GM21619 (cell line): ENCODE measurements at regions not wholly inside any gene's neighbourhood (a gene's known extent, or its start where the extent isn't known, plus 50 kb on each side); places are given as distances from the start of the nearest gene placed in this dataset.
"Not testable (repeated sequence)": the region's sequence is repeated elsewhere in the genome, so short reads cannot be mapped to it uniquely, and the experiment has no call there.

Experiments
- ATAC-seq: cut with Tn5 transposase; IDR thresholded peaks from one replicate; pipeline ENCODE4 v1.9.1; 2021; ENCODE audit not compliant: unreplicated experiment

DNA sequence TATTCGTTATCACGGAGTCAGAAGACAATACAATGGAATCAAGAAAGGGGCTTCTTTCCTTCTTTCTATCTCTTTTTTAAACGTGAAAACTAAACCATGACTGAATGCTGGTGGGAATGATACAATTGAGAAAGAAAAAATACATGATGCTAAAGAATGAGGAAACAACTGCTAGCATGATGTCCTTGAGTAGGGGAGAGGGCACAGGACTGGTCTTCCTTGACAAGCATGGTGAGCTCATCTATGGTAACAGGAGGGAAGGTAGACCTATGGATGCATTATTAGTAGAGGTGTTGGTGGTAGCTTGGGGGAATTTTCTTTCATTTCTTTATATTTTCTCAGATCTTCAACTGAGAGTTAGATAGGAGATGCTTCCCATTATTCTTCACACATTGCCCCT lies 88.9 kb upstream of the COL1A2 start:
- no peak for ATAC-seq

DNA sequence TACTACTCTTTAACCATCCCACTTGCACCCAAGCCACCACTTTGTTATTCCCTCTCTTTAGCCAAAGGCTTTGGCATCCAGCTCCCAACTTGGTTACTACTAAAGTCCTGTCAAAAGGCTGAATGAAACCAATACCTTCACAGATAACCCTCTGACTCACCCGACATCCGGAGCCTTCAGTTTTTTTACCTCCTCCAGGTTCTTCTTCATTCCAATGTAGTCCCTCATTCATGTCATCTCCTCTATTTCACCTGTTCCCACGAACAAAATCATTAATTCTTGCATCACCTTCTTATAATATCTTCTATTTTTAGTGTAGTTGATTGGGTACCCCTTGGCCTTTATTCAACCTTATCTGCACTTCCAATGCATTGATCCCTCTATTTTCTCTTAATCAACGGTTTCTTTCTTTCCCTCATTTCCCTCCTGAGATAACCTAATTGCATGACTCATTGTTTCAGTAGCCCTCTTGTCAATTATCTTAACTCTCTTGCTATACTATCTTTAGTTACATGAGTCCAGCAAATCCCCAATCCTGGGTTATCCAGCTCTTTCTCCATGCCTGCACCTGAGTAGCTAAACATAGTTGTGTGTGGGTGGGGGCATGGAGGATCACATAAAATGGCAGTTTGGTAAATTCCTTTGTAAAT lies 87.2 kb upstream of the COL1A2 start:
- no peak for ATAC-seq

DNA sequence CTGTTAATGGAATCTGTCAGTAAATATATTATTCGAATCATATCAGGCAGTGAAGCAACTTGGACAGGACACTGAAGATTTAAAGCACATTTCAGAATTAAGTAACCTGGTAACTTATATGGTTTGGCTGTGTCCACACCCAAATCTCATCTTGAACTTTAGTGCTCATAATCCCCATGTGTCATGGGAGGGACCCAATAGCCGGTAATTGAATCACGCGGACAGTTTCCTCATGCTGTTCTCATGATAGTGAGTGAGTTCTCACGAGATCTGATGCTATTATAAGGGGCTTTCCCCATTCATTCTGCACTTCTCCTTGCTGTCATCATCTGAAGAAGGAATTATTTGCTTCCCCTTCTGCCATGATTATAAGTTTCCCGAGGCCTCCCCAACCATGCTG lies 83.2 kb upstream of the COL1A2 start:
- no peak for ATAC-seq

DNA sequence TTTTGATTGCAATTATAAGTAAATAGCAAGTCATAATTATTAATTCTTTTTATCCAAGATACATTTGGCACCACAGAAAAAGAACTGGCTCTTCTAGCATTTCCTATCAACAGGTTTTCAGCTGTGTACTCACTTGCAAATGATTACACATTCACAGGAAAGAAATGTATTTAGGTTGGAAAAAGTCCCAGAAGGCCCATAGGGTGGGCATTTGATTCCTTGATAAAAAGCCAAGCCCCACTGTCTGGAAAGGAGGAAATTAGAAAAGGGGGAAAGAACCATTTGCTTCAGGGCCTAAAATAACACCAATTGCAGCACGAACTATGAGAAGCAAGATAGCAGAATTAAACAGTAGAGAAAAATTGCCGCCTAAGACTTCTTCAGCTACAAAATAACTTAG lies 80.8 kb upstream of the COL1A2 start:
- no peak for ATAC-seq

DNA sequence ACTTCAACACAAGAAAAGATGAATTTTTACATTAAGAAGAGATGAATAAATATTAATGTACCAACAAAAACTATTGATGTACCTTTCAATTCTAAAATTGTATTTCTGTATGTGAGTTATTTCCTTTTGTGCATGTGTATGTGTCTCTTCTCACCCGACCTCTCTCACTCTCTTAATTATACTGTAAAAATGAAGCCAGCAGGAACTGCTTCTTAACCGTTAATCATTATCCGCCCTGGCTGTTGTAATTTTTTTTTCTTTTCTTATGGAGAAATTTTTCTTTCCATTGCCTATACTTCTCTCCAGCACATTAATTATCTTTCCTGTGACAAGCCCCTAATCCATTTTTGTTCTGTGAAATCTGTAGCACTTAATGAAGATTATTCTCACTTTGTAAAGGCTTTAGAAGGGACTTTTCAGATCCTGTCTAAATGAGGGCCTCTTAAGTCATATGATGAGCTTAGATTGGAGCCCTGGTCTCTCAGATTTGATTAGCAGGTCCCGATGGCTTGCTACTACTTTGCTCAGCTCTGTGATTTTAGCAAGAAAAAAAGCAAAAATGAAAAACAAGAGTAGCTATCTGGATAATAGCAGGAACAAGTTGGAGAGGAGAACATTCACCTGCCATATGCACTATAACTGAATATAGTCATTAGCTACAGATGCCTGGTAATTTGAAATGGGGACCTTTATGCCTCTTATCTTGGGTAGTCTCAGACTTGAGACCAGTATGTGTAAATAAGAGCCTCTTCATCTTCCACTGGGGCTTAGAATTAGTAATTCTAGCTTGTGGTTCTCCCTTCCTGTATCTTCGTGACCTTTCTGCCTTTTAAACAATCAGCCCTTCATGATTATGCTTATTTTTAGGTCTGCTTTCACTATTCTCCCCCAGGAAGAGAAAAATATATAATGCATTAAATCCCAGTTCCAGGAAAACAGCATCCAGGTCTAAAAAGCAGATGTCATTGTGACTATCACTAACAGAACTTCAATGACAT lies 80.0 kb upstream of the COL1A2 start:
- no peak for ATAC-seq

DNA sequence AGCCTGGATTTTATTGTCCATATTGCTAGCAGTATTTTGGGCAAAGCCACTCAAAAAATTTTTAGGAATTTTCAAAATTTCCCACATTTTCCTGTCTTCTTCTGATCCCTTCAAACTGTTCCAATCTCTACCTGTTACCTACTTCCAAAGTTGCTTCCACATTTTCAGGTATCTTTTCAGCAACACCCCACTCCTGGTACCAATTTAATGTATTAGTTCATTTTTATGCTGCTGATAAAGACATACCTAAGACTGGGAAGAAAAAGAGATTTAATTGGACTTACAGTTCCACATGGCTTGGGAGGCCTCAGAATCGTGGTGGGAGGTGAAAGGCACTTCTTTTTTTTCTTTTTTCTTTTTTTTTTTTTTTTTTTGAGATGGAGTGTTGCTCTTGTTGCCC lies 73.6 kb upstream of the COL1A2 start:
- ATAC-seq = not testable (repeated sequence)

DNA sequence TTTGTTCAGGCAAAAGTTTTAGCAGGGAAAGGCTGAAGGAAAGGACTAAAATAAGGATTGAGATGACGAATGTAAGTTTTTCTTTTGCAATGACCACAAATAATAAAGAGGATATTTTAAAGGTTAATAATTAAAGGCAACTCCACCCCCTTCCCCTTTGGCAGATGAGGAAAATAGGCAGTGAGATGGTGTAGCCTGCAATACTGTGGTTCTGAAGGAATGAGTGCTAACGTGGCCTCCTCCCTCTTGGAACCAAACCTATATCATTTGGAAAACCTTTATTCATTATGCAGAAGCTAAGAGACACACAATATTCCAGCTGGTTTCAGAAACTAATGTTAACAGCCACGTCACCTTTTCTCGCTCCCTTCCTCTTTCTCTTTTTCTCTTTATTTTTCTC lies 70.9 kb upstream of the COL1A2 start:
- ATAC-seq = no peak

DNA sequence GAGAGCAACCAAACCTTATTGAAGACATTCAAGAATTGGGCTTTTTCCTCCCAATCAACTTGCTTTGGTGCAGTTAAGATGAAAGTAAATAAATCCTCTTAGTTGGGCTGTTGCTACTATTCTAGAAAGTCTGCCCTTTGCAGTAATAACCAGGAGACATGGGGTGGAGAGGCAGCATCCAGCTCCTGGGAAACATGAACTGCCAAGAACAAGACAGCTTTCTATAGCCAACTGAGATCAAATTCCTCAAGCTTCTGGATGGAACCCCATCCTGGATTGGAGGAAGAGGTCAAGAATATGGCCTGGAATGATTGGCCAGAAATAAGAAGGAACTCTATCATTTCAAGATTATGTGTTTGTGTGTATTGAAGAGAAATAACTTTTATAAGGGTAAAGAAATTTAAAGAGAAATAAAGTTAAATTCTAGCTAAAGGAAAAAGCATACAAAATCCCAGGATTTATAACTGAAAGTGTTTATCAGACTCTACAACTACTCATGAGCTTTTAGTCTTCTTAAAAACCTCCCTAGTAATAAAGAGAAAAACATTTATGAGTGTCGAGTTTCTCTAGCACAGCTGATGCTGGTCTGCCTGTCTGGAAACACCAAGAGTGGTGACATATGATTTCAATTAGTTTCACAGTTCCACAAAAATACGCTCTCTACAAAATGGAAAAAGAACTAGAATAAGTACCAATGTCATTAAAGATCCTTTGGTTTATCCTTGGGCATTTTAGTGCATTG lies 70.1 kb upstream of the COL1A2 start:
- no peak for ATAC-seq

DNA sequence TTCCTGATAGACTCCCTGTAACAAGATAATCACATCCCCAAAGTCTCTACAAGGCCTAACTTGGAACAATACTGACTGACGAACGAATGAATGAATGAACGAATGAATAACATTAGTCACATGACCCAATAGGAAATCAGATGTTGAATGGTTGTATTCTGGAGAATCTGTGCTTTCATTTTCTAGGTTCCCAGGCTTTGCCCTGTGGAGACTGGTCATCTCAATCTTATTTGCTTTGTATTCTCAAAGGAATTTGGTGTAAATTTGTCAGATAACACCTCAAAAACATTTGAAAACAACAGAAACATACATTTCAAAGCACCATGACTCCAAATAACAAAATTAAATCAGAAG lies 69.6 kb upstream of the COL1A2 start:
- ATAC-seq = no peak

DNA sequence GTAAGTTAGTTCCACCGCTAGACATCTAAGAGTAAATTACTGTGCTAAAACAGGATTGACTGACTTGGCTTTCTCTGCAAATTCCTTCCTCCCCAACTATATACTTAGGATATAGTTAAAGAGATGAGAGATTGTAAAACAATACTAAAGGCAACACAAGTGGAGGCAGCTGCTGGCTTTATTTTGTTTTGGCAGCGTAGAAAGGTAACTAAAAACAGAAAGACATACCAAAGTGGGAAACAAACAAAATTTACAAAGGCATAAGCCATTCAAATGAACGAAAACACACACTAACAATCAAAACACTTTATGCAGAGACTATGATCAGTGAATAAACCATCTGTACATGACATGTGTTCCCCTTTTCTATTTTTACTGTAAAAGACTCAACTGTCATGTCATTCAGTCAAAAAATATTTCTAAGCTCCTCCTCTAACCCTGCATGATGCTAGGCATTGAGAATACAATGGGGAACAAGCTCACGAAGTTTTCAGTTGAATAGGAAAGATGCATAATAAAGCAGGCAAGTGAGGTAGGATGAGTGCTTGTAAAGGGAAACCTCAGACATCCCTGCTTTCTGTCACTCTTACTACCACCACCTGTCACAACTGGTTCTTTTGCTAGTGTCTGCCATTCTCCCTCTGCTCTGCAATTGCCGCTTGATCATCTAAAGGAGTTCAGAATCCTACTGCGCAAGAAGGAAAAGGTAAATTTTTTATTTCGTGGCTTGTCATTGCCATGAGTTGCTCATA lies 64.2 kb upstream of the COL1A2 start:
- ATAC-seq = no peak

DNA sequence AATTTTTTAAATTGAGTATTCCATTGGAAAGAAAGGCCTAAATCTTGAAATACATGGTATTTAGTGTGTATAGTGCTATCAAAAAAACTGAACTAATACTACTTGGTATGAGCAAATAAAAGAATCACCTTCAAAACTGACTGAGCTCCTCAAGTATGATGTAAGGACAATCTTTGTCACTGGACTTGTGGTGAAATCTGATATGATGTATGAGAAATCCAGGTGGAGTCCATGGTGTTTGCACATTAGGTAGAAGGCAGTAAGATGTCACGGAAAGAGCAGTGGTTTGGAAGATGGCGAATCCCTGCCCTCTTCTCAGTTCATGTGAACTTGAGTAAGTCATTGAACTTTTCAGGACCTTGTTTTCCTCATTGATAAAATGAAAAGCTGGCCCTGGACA lies 62.1 kb upstream of the COL1A2 start:
- no peak for ATAC-seq

DNA sequence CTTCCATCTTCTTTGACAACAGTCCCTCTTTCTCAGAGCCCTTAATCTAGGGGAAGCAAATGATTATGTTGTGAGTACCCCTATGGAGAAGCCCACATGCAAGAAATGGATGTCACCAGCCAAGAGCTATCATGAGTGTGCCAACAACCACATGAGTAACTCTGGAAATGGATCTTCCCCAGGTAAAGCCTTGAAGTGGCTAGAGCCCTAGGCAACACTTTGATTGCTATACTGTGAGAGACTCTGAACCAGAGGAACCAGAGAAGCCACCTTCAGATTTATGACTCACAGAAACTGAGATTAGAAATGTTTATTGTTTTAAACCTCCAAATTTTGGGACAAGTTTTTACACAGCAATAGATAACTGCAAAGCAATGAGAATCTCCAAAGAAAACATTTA lies 60.9 kb upstream of the COL1A2 start:
- ATAC-seq = no peak

DNA sequence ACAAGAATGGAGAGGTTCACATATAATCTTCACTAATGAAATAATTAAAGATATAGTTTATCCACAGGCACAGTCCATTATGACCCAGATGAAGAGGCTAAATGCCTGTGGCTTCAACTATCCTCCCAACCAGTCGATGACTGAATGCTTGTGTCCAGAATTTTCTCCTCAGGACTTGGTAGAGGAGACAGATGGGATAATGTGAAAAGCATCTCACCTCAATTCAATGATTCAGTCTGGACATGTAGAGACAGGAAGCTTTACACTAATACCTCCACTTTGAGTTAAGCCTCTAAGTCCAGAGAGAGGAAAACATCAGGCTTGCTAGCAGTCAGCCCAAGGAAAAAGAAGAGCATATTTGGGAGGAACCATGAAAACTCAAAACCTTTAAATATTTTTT lies 59.1 kb upstream of the COL1A2 start:
- ATAC-seq = no peak

DNA sequence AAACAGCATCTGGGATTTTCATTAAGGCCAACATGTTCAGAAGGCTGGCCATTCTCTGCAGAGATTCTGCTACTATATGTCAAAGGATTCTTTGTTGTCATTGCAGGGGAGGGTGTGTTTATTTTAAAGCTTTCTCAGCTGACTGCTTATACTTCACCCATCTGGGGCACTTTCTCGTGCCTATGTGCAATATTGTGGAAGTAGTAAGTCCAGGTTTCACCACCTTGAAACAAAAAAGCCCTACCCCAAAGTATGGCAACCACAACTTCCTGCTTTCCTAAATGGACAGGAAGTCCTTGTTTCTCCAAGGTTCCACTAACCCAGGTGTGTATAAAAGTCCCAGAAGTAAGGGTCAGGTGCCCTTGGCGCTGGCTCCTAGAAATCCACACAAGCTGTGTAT lies 58.7 kb upstream of the COL1A2 start:
- no peak for ATAC-seq

DNA sequence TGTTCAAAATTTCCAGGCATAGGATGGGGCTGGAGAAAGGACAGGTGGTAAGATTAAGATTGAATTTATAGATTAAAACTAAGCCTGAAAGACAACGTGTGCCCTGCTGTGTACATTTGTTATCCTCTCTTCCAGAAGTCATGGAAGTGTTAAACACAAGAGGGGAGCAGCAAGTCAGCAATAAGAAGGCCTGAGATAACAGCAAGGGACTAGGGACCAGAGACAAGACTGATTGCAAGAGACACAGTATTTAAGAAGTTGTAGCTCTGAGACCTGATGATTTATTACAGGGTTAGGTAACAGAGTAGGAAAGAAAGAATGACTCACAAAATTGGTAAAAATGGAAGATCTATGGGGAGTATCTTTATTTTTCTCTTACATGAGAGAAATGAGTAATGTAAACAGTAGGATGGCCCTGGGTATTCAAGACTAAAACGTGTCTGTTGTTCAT lies 55.7 kb upstream of the COL1A2 start:
- no peak for ATAC-seq

DNA sequence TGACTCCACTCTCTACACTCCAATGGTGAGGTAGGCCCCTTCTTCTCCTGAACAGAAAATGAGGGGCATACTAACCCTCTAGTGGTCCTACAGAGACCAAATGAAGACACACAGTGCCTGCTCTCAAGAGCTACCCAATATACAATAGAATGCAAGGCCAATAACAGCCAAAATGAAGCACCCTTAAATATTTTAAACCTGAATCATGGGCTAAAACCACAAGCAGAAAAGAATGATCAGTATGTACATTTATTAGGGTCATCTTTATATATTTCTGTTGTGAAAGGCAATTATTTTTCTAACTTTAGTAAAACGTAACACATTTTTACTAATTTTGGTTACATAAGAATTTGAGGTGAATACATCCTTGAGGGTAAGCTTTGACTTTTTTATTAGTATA lies 49.9 kb upstream of the COL1A2 start:
- no peak for ATAC-seq
